ENCODE measurements at regions not wholly inside any gene's neighbourhood (a gene's known extent, or its start where the extent isn't known, plus 50 kb on each side); places are given as distances from the start of the nearest gene placed in this dataset.
"Not testable (repeated sequence)": the region's sequence is repeated elsewhere in the genome, so short reads cannot be mapped to it uniquely, and the experiment has no call there.

- Histone ChIP-seq H3K27ac (ENCODE audit: low read length) (no peak overlapping the region), H3K9ac (ENCODE audit: low read length) (no peak overlapping the region), H3K4me1 (ENCODE audit: insufficient read depth, low read length) (no peaks in the 10 kb centered on the region), H3K27me3 (ENCODE audit: low read length) (peaks cover 7% of the 10 kb centered on the region; the same call in 1 of the 2 replicates), H3K9me3 (ENCODE audit: low read length) (no peaks in the 10 kb centered on the region), H3K4me2 (ENCODE audit: low read length) (no peak overlapping the region), H2AFZ (ENCODE audit: low read length) (no peak overlapping the region), H3K4me3 (ENCODE audit: low read length) (no peak overlapping the region), H4K20me1 (ENCODE audit: low read length) (no peaks in the 10 kb centered on the region), H3F3A (ENCODE audit: low read length, unreplicated experiment) (no peaks in the 10 kb centered on the region), H3K9me2 (replicated peaks; ENCODE audit: low read length) (no peaks in the 10 kb centered on the region), H3K79me2 (ENCODE audit: low read length) (no peaks in the 10 kb centered on the region), H3K36me3 (ENCODE audit: low read depth, low read length) (no peaks in the 10 kb centered on the region)
- intact Hi-C loops (cut with micrococcal nuclease) = no loop called here
- no peak for ATAC-seq
- TF ChIP-seq EZH2phosphoT487 (IDR thresholded peaks at IDR 0.05; ENCODE audit: borderline replicate concordance, low read length) (no peak), CTCF (conservative IDR thresholded peaks at IDR 0.05; ENCODE audit: low read depth, low read length) (no peak), EZH2 (IDR thresholded peaks at IDR 0.05; ENCODE audit: low read length, unreplicated experiment) (no peak)
- no peak for DNase-seq
- POLR2A ChIA-PET (ENCODE audit: unreplicated experiment) = no interaction called here
- CTCF ChIA-PET = no interaction called here
- BruUV-seq (replicated peaks) = no TSS peak
These were observed 97.2 kb downstream of the OAT start for GRCh38 chr10:124321433-124322089.

- intact Hi-C loops (cut with micrococcal nuclease) = no loop called here
- Histone ChIP-seq H3K9me2 (replicated peaks; ENCODE audit: low read length) (no peaks in the 10 kb centered on the region), H3F3A (ENCODE audit: low read length, unreplicated experiment) (no peaks in the 10 kb centered on the region), H3K36me3 (ENCODE audit: low read depth, low read length) (no peaks in the 10 kb centered on the region), H4K20me1 (ENCODE audit: low read length) (no peaks in the 10 kb centered on the region), H3K27me3 (ENCODE audit: low read length) (peaks cover 7% of the 10 kb centered on the region; the same call in 1 of the 2 replicates), H3K27ac (ENCODE audit: low read length) (no peak overlapping the region), H3K9ac (ENCODE audit: low read length) (no peak overlapping the region), H3K4me2 (ENCODE audit: low read length) (no peak overlapping the region), H3K4me3 (ENCODE audit: low read length) (no peak overlapping the region), H3K9me3 (ENCODE audit: low read length) (no peaks in the 10 kb centered on the region), H3K4me1 (ENCODE audit: insufficient read depth, low read length) (no peaks in the 10 kb centered on the region), H2AFZ (ENCODE audit: low read length) (no peak overlapping the region), H3K79me2 (ENCODE audit: low read length) (no peaks in the 10 kb centered on the region)
- no peak for TF ChIP-seq EZH2 (IDR thresholded peaks at IDR 0.05; ENCODE audit: low read length, unreplicated experiment)
- BruUV-seq (replicated peaks) = no TSS peak
- CTCF ChIA-PET = no interaction called here
- DNase-seq = no peak
- no peak for ATAC-seq
- POLR2A ChIA-PET (ENCODE audit: unreplicated experiment) = no interaction called here
These were observed 97.8 kb downstream of the OAT start for GRCh38 chr10:124320778-124321432.

GRCh38 chr10:124319926-124320391 lies 98.8 kb downstream of the OAT start:
- no TSS peak for BruUV-seq (replicated peaks)
- ChIA-PET CTCF (no interaction called here), POLR2A (ENCODE audit: unreplicated experiment) (no interaction called here)
- Histone ChIP-seq H3K9me3 (ENCODE audit: low read length) (no peaks in the 10 kb centered on the region), H3K79me2 (ENCODE audit: low read length) (no peaks in the 10 kb centered on the region), H2AFZ (ENCODE audit: low read length) (no peak overlapping the region), H3K4me2 (ENCODE audit: low read length) (no peak overlapping the region), H3K27ac (ENCODE audit: low read length) (no peak overlapping the region), H3K36me3 (ENCODE audit: low read depth, low read length) (no peaks in the 10 kb centered on the region), H4K20me1 (ENCODE audit: low read length) (no peaks in the 10 kb centered on the region), H3K9ac (ENCODE audit: low read length) (no peak overlapping the region), H3K9me2 (replicated peaks; ENCODE audit: low read length) (no peaks in the 10 kb centered on the region), H3K4me3 (ENCODE audit: low read length) (no peak overlapping the region), H3F3A (ENCODE audit: low read length, unreplicated experiment) (no peaks in the 10 kb centered on the region), H3K4me1 (ENCODE audit: insufficient read depth, low read length) (no peaks in the 10 kb centered on the region), H3K27me3 (ENCODE audit: low read length) (peaks cover 7% of the 10 kb centered on the region)
- no peak for ATAC-seq
- DNase-seq = no peak
- intact Hi-C loops (cut with micrococcal nuclease) = no loop called here
- TF ChIP-seq CTCF (conservative IDR thresholded peaks at IDR 0.05; ENCODE audit: low read depth, low read length) = no peak

GRCh38 chr10:124319520-124319919 lies 99.2 kb downstream of the OAT start:
- H3K36me3 ChIP-seq (ENCODE audit: low read depth, low read length); POLR2A ChIA-PET (ENCODE audit: unreplicated experiment); H3K4me3 ChIP-seq (ENCODE audit: low read length); H3K27ac ChIP-seq (ENCODE audit: low read length); H3F3A ChIP-seq (ENCODE audit: low read length, unreplicated experiment); H3K27me3 ChIP-seq (ENCODE audit: low read length); H3K9me2 ChIP-seq (replicated peaks; ENCODE audit: low read length); H3K79me2 ChIP-seq (ENCODE audit: low read length); BruUV-seq (replicated peaks); H3K9ac ChIP-seq (ENCODE audit: low read length); H4K20me1 ChIP-seq (ENCODE audit: low read length); H3K4me2 ChIP-seq (ENCODE audit: low read length); ATAC-seq; H2AFZ ChIP-seq (ENCODE audit: low read length); H3K4me1 ChIP-seq (ENCODE audit: insufficient read depth, low read length); H3K9me3 ChIP-seq (ENCODE audit: low read length); DNase-seq; intact Hi-C loops (cut with micrococcal nuclease); CTCF ChIA-PET: not testable (repeated sequence)
